GM12878 (cell line): ENCODE measurements at regions not wholly inside any gene's neighbourhood (a gene's known extent, or its start where the extent isn't known, plus 50 kb on each side); places are given as distances from the start of the nearest gene placed in this dataset.
"Not testable (repeated sequence)": the region's sequence is repeated elsewhere in the genome, so short reads cannot be mapped to it uniquely, and the experiment has no call there.

Experiments used
- ATAC-seq: fragments of 200-7000 bp; cut with Tn5 transposase; 3 replicates; pipeline ENCODE4 v1.9.1; 2020; ENCODE audit warnings: mild to moderate bottlenecking, moderate library complexity
- BruUV-seq: library from RNA; stranded (reverse); fragments of 400-500 nt; replicated peaks from 2 replicates; lab custom pipeline; 2021; lab: Mats Ljungman, UMichigan
- CTCF ChIA-PET: fragments of 300-600 bp; sonication (Branson Sonifier 250); formaldehyde crosslinking; extraction: SDS; loops from one replicate; lab custom pipeline; 2021; ENCODE audit warnings: inconsistent platforms; lab: Yijun Ruan, JAX
- POLR2A ChIA-PET: fragments of 350-600 bp; formaldehyde crosslinking; extraction: SDS; loops from one replicate; lab custom pipeline; 2021; ENCODE audit warnings: inconsistent platforms; lab: Charles Lee
- RAD21 ChIA-PET: fragments of 300-600 bp; sonication (Branson Sonifier 250); formaldehyde crosslinking; loops from one replicate; lab custom pipeline; 2023; ENCODE audit warnings: antibody characterized with exemption; ENCODE audit not compliant: unreplicated experiment; lab: Charles Lee
- SMC1A ChIA-PET: fragments of 300-600 bp; sonication (Branson Sonifier 250); formaldehyde crosslinking; loops from one replicate; lab custom pipeline; 2023; ENCODE audit not compliant: unreplicated experiment, uncharacterized antibody; lab: Charles Lee
- DNase-seq: peaks from one replicate; pipeline ENCODE4 v3.0.0-alpha.2; 2011; ENCODE audit warnings: low read depth, low spot score
- FAIRE-seq: peaks from 3 replicates; lab custom pipeline; 2011; peaks lifted over from hg19 to GRCh38; lab: Jason Lieb, UNC
- H2AFZ ChIP-seq: 2 replicates; pipeline ENCODE4 v1.6.0; 2011; ENCODE audit warnings: low read depth, low read length, control low read depth; ENCODE audit not compliant: control insufficient read depth
- H3K27ac ChIP-seq: 2 replicates; pipeline ENCODE4 v1.5.1; 2011; ENCODE audit warnings: control low read depth; ENCODE audit not compliant: control insufficient read depth, insufficient read depth
- H3K27me3 ChIP-seq, 2 experiments: replicated peaks in 1 of 2; 2 replicates each; pipeline versions ENCODE4 v1.6.0 to v1.6.1; 2011; ENCODE audit warnings: low read length in 1 of 2; ENCODE audit not compliant: control insufficient read depth in 2 of 2, insufficient read depth in 2 of 2
- H3K36me3 ChIP-seq, 2 experiments: 2 replicates each; pipeline ENCODE4 v1.5.1; 2011; ENCODE audit warnings: low read length in 1 of 2; ENCODE audit not compliant: control insufficient read depth in 2 of 2, insufficient read depth in 2 of 2
- H3K4me1 ChIP-seq: 2 replicates; pipeline ENCODE4 v1.6.1; 2011; ENCODE audit warnings: mild to moderate bottlenecking, low read length, moderate library complexity, mixed read lengths; ENCODE audit not compliant: control insufficient read depth, insufficient read depth
- H3K4me2 ChIP-seq: 2 replicates; pipeline ENCODE4 v1.6.0; 2011; ENCODE audit warnings: control low read depth; ENCODE audit not compliant: control insufficient read depth, insufficient read depth
- H3K4me3 ChIP-seq: fragments of 200-600 bp; sonication (generic); 2 replicates; pipeline ENCODE4 v1.5.1; 2016
- H3K79me2 ChIP-seq: 2 replicates; pipeline ENCODE4 v1.6.0; 2011; ENCODE audit warnings: low read length; ENCODE audit not compliant: control insufficient read depth, insufficient read depth
- H3K9ac ChIP-seq: 2 replicates; pipeline ENCODE4 v1.8.0; 2011; ENCODE audit warnings: low read length, control low read depth, mixed read lengths; ENCODE audit not compliant: control insufficient read depth, insufficient read depth
- H3K9me3 ChIP-seq: replicated peaks from 3 replicates; pipeline ENCODE4 v1.5.1; 2011; ENCODE audit warnings: mild to moderate bottlenecking, low read length; ENCODE audit not compliant: control insufficient read depth, insufficient read depth
- H4K20me1 ChIP-seq: 2 replicates; pipeline ENCODE4 v1.6.0; 2011; ENCODE audit not compliant: control insufficient read depth, insufficient read depth
- WGBS: methylation state at CpG from one replicate; pipeline ENCODE4 v1.1.6; 2016; ENCODE audit warnings: low lambda C conversion rate; ENCODE audit not compliant: insufficient replicate concordance, insufficient coverage; ENCODE audit errors: missing lambda C conversion rate; 5-methylcytosine and 5-hydroxymethylcytosine counted together
- in situ Hi-C: fragments of 300-500 bp; cut with MboI; formaldehyde crosslinking; loops from 9 replicates; pipeline ENCODE4 v1.14.3; 2018; ENCODE audit warnings: mixed read lengths
- intact Hi-C: fragments of 100-400 bp; cut with micrococcal nuclease; formaldehyde crosslinking; loops from one replicate; pipeline ENCODE4 v1.14.2; 2022; ENCODE audit not compliant: unreplicated experiment

- H2AFZ ChIP-seq, H3K9ac ChIP-seq, SMC1A ChIA-PET, H3K4me3 ChIP-seq, ATAC-seq, BruUV-seq, H3K27me3 ChIP-seq, H3K27ac ChIP-seq, H3K9me3 ChIP-seq, DNase-seq, H3K4me1 ChIP-seq, H3K4me2 ChIP-seq, CTCF ChIA-PET, intact Hi-C loops, RAD21 ChIA-PET, FAIRE-seq, H3K79me2 ChIP-seq, H3K36me3 ChIP-seq, H4K20me1 ChIP-seq, in situ Hi-C loops, POLR2A ChIA-PET: not testable (repeated sequence)
- WGBS: no CpG with 5 or more reads among the region's 12 CpGs
Observed at GRCh38 chr21:6077358-6077757, 4444.0 kb upstream of the TPTE start.

GRCh38 chr21:6078902-6079301, 4442.5 kb upstream of the TPTE start:
- POLR2A ChIA-PET, FAIRE-seq, H3K4me1 ChIP-seq, H3K4me3 ChIP-seq, H3K79me2 ChIP-seq, SMC1A ChIA-PET, H3K9ac ChIP-seq, ATAC-seq, CTCF ChIA-PET, H3K27ac ChIP-seq, H3K4me2 ChIP-seq, H4K20me1 ChIP-seq, RAD21 ChIA-PET, H3K27me3 ChIP-seq, DNase-seq, BruUV-seq, intact Hi-C loops, in situ Hi-C loops, H3K36me3 ChIP-seq, H2AFZ ChIP-seq, H3K9me3 ChIP-seq: not testable (repeated sequence)
- WGBS: no CpG with 5 or more reads among the region's 12 CpGs

- in situ Hi-C loops, H3K36me3 ChIP-seq, intact Hi-C loops, H3K9ac ChIP-seq, H3K4me2 ChIP-seq, CTCF ChIA-PET, H3K79me2 ChIP-seq, BruUV-seq, H3K27me3 ChIP-seq, RAD21 ChIA-PET, H3K9me3 ChIP-seq, SMC1A ChIA-PET, H3K27ac ChIP-seq, POLR2A ChIA-PET, FAIRE-seq, H3K4me3 ChIP-seq, H4K20me1 ChIP-seq, H3K4me1 ChIP-seq, DNase-seq, H2AFZ ChIP-seq: not testable (repeated sequence)
- WGBS: no CpG with 5 or more reads among the region's 34 CpGs
- ATAC-seq: peak; percentile 78
Observed at GRCh38 chr21:6080941-6081655, 4440.3 kb upstream of the TPTE start.

GRCh38 chr21:6082166-6082565, 4439.2 kb upstream of the TPTE start:
- CTCF ChIA-PET, RAD21 ChIA-PET, H3K27me3 ChIP-seq, in situ Hi-C loops, H4K20me1 ChIP-seq, H3K4me2 ChIP-seq, H3K4me1 ChIP-seq, intact Hi-C loops, BruUV-seq, ATAC-seq, H3K4me3 ChIP-seq, H2AFZ ChIP-seq, H3K79me2 ChIP-seq, H3K9ac ChIP-seq, POLR2A ChIA-PET, H3K27ac ChIP-seq, DNase-seq, H3K9me3 ChIP-seq, H3K36me3 ChIP-seq, FAIRE-seq, SMC1A ChIA-PET: not testable (repeated sequence)
- WGBS: no CpG with 5 or more reads among the region's 12 CpGs
